VCaP (cell line): ENCODE measurements at regions not wholly inside any gene's neighbourhood (a gene's known extent, or its start where the extent isn't known, plus 50 kb on each side); places are given as distances from the start of the nearest gene placed in this dataset.

Experiments
- H3K27ac ChIP-seq: fragments of 450-650 bp; 2 replicates; pipeline ENCODE4 v1.5.1; 2017
- TF ChIP-seq, protein P1 (sequence below): fragments of 450-650 bp; conservative IDR thresholded peaks from 2 replicates; pipeline ENCODE4 v1.5.1; 2017; ENCODE audit warnings: mild to moderate bottlenecking, moderate library complexity

DNA sequence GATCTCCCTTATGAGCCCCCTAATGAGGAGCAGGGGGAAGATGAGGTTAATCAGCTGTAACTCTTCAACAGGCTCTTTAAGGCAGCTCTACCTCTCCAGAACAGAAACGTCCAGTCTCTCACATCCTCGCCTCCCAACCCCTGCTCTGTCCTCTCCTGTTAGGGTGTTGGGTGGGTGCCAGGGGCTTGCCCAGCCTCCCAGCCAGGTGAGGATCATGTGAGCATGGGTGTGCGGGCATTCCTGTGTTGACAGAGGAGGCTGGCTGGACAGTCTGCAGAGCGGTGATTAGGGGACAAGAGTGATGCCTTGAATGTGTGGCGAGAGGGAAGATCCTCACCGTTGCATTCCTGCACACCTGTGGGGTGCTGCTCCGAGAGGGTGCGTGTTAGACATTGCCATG lies 51.7 kb downstream of the CCDC180 start:
- peak overlapping the region; percentile 65 for H3K27ac ChIP-seq
- TF ChIP-seq, protein P1, sequence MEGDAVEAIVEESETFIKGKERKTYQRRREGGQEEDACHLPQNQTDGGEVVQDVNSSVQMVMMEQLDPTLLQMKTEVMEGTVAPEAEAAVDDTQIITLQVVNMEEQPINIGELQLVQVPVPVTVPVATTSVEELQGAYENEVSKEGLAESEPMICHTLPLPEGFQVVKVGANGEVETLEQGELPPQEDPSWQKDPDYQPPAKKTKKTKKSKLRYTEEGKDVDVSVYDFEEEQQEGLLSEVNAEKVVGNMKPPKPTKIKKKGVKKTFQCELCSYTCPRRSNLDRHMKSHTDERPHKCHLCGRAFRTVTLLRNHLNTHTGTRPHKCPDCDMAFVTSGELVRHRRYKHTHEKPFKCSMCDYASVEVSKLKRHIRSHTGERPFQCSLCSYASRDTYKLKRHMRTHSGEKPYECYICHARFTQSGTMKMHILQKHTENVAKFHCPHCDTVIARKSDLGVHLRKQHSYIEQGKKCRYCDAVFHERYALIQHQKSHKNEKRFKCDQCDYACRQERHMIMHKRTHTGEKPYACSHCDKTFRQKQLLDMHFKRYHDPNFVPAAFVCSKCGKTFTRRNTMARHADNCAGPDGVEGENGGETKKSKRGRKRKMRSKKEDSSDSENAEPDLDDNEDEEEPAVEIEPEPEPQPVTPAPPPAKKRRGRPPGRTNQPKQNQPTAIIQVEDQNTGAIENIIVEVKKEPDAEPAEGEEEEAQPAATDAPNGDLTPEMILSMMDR = no peak
